GM23338 (cell line): ENCODE measurements at regions not wholly inside any gene's neighbourhood (a gene's known extent, or its start where the extent isn't known, plus 50 kb on each side); places are given as distances from the start of the nearest gene placed in this dataset.

Experiments used
- ATAC-seq: fragments of 200-7000 bp; cut with Tn5 transposase; 3 replicates; pipeline ENCODE4 v1.9.1; 2020
- DNase-seq: peaks from one replicate; pipeline ENCODE4 v3.0.0-alpha.2; 2015; ENCODE audit warnings: low spot score
- H2AFZ ChIP-seq: fragments of 200-600 bp; sonication (generic); 2 replicates; pipeline ENCODE4 v1.8.0; 2016; ENCODE audit warnings: antibody characterized with exemption, mild to moderate bottlenecking, moderate library complexity
- H3F3A ChIP-seq: fragments of 200-600 bp; sonication (generic); replicated peaks from 2 replicates; pipeline ENCODE4 v1.8.0; 2017; ENCODE audit warnings: antibody characterized with exemption, mixed run types, low read depth
- H3K27ac ChIP-seq: fragments of 200-600 bp; sonication (generic); 2 replicates; pipeline ENCODE4 v1.6.1; 2016; ENCODE audit warnings: low read depth
- H3K27me3 ChIP-seq: fragments of 200-600 bp; sonication (generic); 2 replicates; pipeline ENCODE4 v1.8.0; 2016; ENCODE audit warnings: mild to moderate bottlenecking, mixed run types, moderate library complexity; ENCODE audit not compliant: insufficient read depth
- H3K36me3 ChIP-seq: fragments of 200-600 bp; sonication (generic); 2 replicates; pipeline ENCODE4 v1.8.0; 2016; ENCODE audit warnings: mild to moderate bottlenecking; ENCODE audit not compliant: insufficient read depth
- H3K4me1 ChIP-seq: fragments of 200-600 bp; sonication (generic); 2 replicates; pipeline ENCODE4 v1.8.0; 2016; ENCODE audit warnings: mild to moderate bottlenecking, moderate library complexity; ENCODE audit not compliant: insufficient read depth
- H3K4me2 ChIP-seq: fragments of 200-600 bp; sonication (generic); 2 replicates; pipeline ENCODE4 v1.7.1; 2017; ENCODE audit warnings: mixed run types
- H3K4me3 ChIP-seq: fragments of 200-600 bp; sonication (generic); 2 replicates; pipeline ENCODE4 v1.6.1; 2016; ENCODE audit warnings: mixed run types
- H3K79me2 ChIP-seq: fragments of 200-600 bp; sonication (generic); replicated peaks from 2 replicates; pipeline ENCODE4 v1.8.0; 2017; ENCODE audit warnings: mild to moderate bottlenecking; ENCODE audit not compliant: insufficient read depth
- H3K9me2 ChIP-seq: fragments of 200-600 bp; sonication (generic); 2 replicates; pipeline ENCODE4 v1.8.0; 2017; ENCODE audit not compliant: insufficient read depth
- H4K20me1 ChIP-seq: fragments of 200-600 bp; sonication (generic); replicated peaks from 2 replicates; pipeline ENCODE4 v1.8.0; 2017; ENCODE audit warnings: mild to moderate bottlenecking; ENCODE audit not compliant: insufficient read depth
- H3K27ac Mint-ChIP-seq: 2 replicates; pipeline ENCODE4 v1.8.0; 2020; ENCODE audit warnings: inconsistent platforms, mild to moderate bottlenecking, moderate library complexity, mixed read lengths
- H3K27me3 Mint-ChIP-seq: 3 replicates; pipeline ENCODE4 v1.8.0; 2022; ENCODE audit warnings: low read depth, mild to moderate bottlenecking, moderate library complexity, mixed read lengths, inconsistent platforms; ENCODE audit not compliant: insufficient read depth, poor library complexity
- H3K36me3 Mint-ChIP-seq: 3 replicates; pipeline ENCODE4 v1.8.0; 2021; ENCODE audit warnings: low read depth, mild to moderate bottlenecking, inconsistent platforms, moderate library complexity, mixed read lengths
- H3K4me1 Mint-ChIP-seq: 3 replicates; pipeline ENCODE4 v1.8.0; 2020; ENCODE audit warnings: mild to moderate bottlenecking, inconsistent platforms, mixed read lengths
- H3K4me3 Mint-ChIP-seq: 3 replicates; pipeline ENCODE4 v1.8.0; 2021; ENCODE audit warnings: moderate library complexity, mild to moderate bottlenecking, inconsistent platforms, mixed read lengths
- H3K9me3 Mint-ChIP-seq: 3 replicates; pipeline ENCODE4 v1.8.0; 2020; ENCODE audit warnings: moderate library complexity, mild to moderate bottlenecking, inconsistent platforms, mixed read lengths
- CREB1 ChIP-seq: fragments of 250-450 bp; sonication (Bioruptor Pico); IDR thresholded peaks from 2 replicates; pipeline ENCODE4 v1.5.0; 2020; ENCODE audit warnings: low read depth, mild to moderate bottlenecking, moderate library complexity
- CTCF ChIP-seq, 2 experiments: fragments of 200-600 bp in 1 of 2; sonication (generic) in 1 of 2; conservative IDR thresholded peaks; 2 replicates each; pipeline versions ENCODE4 v1.5.1 to v1.6.1; 2016 to 2017; ENCODE audit warnings: antibody characterized with exemption in 2 of 2, low read depth in 2 of 2, mild to moderate bottlenecking in 2 of 2, moderate library complexity in 1 of 2
- ETS1 ChIP-seq: IDR thresholded peaks from 2 replicates; pipeline ENCODE4 v1.6.1; 2016; ENCODE audit warnings: antibody characterized with exemption
- EZH2 ChIP-seq: fragments of 200-600 bp; sonication (generic); IDR thresholded peaks from one replicate; pipeline ENCODE4 v1.8.0; 2017; ENCODE audit warnings: antibody characterized with exemption, mild to moderate bottlenecking, low read depth; ENCODE audit not compliant: unreplicated experiment
- EZH2phosphoT487 ChIP-seq: fragments of 200-600 bp; sonication (generic); IDR thresholded peaks from one replicate; pipeline ENCODE4 v1.8.1; 2018; ENCODE audit warnings: antibody characterized with exemption; ENCODE audit not compliant: unreplicated experiment
- JUNB ChIP-seq: IDR thresholded peaks from one replicate; pipeline ENCODE4 v1.6.1; 2016; ENCODE audit warnings: antibody characterized with exemption; ENCODE audit not compliant: unreplicated experiment
- NANOG ChIP-seq: IDR thresholded peaks from 2 replicates; pipeline ENCODE4 v1.6.1; 2016; ENCODE audit warnings: antibody characterized with exemption, borderline replicate concordance
- POLR2AphosphoS5 ChIP-seq: IDR thresholded peaks from 2 replicates; pipeline ENCODE4 v1.6.1; 2016; ENCODE audit warnings: antibody characterized with exemption, low read depth
- STAT1 ChIP-seq: IDR thresholded peaks from one replicate; pipeline ENCODE4 v1.6.1; 2016; ENCODE audit warnings: antibody characterized with exemption; ENCODE audit not compliant: unreplicated experiment
- ZNF114 ChIP-seq: fragments of 250-450 bp; sonication (Bioruptor Pico); IDR thresholded peaks from 2 replicates; pipeline ENCODE4 v1.5.0; 2020; ENCODE audit warnings: mild to moderate bottlenecking, moderate library complexity
- ZNF331 ChIP-seq: fragments of 250-450 bp; sonication (Bioruptor Pico); IDR thresholded peaks from 2 replicates; pipeline ENCODE4 v1.5.0; 2020; ENCODE audit warnings: low read depth, mild to moderate bottlenecking, moderate library complexity
- TF ChIP-seq, protein P1 (sequence below): IDR thresholded peaks from one replicate; pipeline ENCODE4 v1.6.1; 2018; ENCODE audit warnings: antibody characterized with exemption; ENCODE audit not compliant: unreplicated experiment
- TF ChIP-seq, protein P2 (sequence below): fragments of 250-450 bp; sonication (Bioruptor Pico); IDR thresholded peaks from 2 replicates; pipeline ENCODE4 v1.5.0; 2020; ENCODE audit warnings: mild to moderate bottlenecking, moderate library complexity

DNA sequence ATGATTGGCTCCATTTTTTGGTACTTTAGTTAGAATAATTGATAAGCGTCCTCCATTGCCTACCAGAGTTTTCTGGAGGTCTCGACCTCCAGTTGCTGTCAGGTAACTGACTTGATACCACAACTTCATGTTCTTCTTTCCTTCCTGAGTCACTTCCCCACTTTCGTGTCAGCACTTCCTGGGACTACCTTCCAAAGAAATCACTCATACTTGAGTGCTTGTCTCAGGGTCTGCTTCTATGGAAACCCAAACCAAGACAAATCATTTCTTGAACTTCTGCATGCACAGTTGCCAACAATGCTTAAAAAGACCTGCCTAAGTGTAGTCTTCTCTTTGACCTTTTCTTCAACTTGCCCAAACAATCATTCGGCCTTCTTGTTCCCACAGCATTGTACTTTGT lies 210.3 kb upstream of the ETAA1 start:
- Mint-ChIP-seq H3K4me1 (no peaks in the 10 kb centered on the region), H3K36me3 (no peaks in the 10 kb centered on the region; the same call in 2 of the 3 replicates), H3K9me3 (peaks cover 5% of the 10 kb centered on the region; the same call in 2 of the 3 replicates), H3K4me3 (no peak overlapping the region), H3K27ac (no peak overlapping the region), H3K27me3 (no peaks in the 10 kb centered on the region)
- no peak overlapping the region for H3K27ac ChIP-seq
- H3K4me2 ChIP-seq: no peak overlapping the region
- no peaks in the 10 kb centered on the region for H3K27me3 ChIP-seq
- no peak for TF ChIP-seq ZNF331
- no peak for TF ChIP-seq CREB1 (CRISPR knock-in tag)
- no peak for TF ChIP-seq EZH2
- no peak for TF ChIP-seq EZH2phosphoT487
- no peak for TF ChIP-seq ZNF114 (CRISPR knock-in tag)
- no peak for TF ChIP-seq STAT1
- TF ChIP-seq, protein P1, sequence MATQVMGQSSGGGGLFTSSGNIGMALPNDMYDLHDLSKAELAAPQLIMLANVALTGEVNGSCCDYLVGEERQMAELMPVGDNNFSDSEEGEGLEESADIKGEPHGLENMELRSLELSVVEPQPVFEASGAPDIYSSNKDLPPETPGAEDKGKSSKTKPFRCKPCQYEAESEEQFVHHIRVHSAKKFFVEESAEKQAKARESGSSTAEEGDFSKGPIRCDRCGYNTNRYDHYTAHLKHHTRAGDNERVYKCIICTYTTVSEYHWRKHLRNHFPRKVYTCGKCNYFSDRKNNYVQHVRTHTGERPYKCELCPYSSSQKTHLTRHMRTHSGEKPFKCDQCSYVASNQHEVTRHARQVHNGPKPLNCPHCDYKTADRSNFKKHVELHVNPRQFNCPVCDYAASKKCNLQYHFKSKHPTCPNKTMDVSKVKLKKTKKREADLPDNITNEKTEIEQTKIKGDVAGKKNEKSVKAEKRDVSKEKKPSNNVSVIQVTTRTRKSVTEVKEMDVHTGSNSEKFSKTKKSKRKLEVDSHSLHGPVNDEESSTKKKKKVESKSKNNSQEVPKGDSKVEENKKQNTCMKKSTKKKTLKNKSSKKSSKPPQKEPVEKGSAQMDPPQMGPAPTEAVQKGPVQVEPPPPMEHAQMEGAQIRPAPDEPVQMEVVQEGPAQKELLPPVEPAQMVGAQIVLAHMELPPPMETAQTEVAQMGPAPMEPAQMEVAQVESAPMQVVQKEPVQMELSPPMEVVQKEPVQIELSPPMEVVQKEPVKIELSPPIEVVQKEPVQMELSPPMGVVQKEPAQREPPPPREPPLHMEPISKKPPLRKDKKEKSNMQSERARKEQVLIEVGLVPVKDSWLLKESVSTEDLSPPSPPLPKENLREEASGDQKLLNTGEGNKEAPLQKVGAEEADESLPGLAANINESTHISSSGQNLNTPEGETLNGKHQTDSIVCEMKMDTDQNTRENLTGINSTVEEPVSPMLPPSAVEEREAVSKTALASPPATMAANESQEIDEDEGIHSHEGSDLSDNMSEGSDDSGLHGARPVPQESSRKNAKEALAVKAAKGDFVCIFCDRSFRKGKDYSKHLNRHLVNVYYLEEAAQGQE: no peak
- TF ChIP-seq ETS1: no peak
- TF ChIP-seq, protein P2, sequence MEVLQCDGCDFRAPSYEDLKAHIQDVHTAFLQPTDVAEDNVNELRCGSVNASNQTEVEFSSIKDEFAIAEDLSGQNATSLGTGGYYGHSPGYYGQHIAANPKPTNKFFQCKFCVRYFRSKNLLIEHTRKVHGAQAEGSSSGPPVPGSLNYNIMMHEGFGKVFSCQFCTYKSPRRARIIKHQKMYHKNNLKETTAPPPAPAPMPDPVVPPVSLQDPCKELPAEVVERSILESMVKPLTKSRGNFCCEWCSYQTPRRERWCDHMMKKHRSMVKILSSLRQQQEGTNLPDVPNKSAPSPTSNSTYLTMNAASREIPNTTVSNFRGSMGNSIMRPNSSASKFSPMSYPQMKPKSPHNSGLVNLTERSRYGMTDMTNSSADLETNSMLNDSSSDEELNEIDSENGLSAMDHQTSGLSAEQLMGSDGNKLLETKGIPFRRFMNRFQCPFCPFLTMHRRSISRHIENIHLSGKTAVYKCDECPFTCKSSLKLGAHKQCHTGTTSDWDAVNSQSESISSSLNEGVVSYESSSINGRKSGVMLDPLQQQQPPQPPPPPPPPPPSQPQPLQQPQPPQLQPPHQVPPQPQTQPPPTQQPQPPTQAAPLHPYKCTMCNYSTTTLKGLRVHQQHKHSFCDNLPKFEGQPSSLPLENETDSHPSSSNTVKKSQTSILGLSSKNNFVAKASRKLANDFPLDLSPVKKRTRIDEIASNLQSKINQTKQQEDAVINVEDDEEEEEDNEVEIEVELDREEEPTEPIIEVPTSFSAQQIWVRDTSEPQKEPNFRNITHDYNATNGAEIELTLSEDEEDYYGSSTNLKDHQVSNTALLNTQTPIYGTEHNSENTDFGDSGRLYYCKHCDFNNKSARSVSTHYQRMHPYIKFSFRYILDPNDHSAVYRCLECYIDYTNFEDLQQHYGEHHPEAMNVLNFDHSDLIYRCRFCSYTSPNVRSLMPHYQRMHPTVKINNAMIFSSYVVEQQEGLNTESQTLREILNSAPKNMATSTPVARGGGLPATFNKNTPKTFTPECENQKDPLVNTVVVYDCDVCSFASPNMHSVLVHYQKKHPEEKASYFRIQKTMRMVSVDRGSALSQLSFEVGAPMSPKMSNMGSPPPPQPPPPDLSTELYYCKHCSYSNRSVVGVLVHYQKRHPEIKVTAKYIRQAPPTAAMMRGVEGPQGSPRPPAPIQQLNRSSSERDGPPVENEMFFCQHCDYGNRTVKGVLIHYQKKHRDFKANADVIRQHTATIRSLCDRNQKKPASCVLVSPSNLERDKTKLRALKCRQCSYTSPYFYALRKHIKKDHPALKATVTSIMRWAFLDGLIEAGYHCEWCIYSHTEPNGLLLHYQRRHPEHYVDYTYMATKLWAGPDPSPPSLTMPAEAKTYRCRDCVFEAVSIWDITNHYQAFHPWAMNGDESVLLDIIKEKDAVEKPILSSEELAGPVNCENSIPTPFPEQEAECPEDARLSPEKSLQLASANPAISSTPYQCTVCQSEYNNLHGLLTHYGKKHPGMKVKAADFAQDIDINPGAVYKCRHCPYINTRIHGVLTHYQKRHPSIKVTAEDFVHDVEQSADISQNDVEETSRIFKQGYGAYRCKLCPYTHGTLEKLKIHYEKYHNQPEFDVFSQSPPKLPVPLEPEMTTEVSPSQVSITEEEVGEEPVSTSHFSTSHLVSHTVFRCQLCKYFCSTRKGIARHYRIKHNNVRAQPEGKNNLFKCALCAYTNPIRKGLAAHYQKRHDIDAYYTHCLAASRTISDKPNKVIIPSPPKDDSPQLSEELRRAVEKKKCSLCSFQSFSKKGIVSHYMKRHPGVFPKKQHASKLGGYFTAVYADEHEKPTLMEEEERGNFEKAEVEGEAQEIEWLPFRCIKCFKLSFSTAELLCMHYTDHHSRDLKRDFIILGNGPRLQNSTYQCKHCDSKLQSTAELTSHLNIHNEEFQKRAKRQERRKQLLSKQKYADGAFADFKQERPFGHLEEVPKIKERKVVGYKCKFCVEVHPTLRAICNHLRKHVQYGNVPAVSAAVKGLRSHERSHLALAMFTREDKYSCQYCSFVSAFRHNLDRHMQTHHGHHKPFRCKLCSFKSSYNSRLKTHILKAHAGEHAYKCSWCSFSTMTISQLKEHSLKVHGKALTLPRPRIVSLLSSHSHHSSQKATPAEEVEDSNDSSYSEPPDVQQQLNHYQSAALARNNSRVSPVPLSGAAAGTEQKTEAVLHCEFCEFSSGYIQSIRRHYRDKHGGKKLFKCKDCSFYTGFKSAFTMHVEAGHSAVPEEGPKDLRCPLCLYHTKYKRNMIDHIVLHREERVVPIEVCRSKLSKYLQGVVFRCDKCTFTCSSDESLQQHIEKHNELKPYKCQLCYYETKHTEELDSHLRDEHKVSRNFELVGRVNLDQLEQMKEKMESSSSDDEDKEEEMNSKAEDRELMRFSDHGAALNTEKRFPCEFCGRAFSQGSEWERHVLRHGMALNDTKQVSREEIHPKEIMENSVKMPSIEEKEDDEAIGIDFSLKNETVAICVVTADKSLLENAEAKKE (CRISPR knock-in tag): no peak
- no peak for TF ChIP-seq JUNB
- TF ChIP-seq POLR2AphosphoS5: no peak
- no peak for TF ChIP-seq CTCF (conservative IDR thresholded peaks at IDR 0.05; ENCODE audit: low read depth in 2 of 2)
- TF ChIP-seq NANOG: no peak
- DNase-seq: no peak
- no peaks in the 10 kb centered on the region for H3K4me1 ChIP-seq
- no peak for ATAC-seq
- no peaks in the 10 kb centered on the region for H3F3A ChIP-seq
- no peak overlapping the region for H3K4me3 ChIP-seq
- H3K79me2 ChIP-seq: no peaks in the 10 kb centered on the region
- no peaks in the 10 kb centered on the region for H3K36me3 ChIP-seq
- peaks cover 4% of the 10 kb centered on the region; the same call in 1 of the 2 replicates for H3K9me2 ChIP-seq
- no peaks in the 10 kb centered on the region for H4K20me1 ChIP-seq
- H2AFZ ChIP-seq: no peak overlapping the region
